ENCODE measurements at regions not wholly inside any gene's neighbourhood (a gene's known extent, or its start where the extent isn't known, plus 50 kb on each side); places are given as distances from the start of the nearest gene placed in this dataset.

GRCh38 chr14:55832974-55833373, 253.0 kb downstream of the KTN1 start:
- TF ChIP-seq, protein P1, sequence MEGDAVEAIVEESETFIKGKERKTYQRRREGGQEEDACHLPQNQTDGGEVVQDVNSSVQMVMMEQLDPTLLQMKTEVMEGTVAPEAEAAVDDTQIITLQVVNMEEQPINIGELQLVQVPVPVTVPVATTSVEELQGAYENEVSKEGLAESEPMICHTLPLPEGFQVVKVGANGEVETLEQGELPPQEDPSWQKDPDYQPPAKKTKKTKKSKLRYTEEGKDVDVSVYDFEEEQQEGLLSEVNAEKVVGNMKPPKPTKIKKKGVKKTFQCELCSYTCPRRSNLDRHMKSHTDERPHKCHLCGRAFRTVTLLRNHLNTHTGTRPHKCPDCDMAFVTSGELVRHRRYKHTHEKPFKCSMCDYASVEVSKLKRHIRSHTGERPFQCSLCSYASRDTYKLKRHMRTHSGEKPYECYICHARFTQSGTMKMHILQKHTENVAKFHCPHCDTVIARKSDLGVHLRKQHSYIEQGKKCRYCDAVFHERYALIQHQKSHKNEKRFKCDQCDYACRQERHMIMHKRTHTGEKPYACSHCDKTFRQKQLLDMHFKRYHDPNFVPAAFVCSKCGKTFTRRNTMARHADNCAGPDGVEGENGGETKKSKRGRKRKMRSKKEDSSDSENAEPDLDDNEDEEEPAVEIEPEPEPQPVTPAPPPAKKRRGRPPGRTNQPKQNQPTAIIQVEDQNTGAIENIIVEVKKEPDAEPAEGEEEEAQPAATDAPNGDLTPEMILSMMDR (IDR thresholded peaks at IDR 0.05; ENCODE audit: insufficient read depth, low read depth, low read length), result no peak
- TF ChIP-seq EZH2 (IDR thresholded peaks at IDR 0.05; ENCODE audit: insufficient read depth, low read length), result no peak
